ACC112 (cell line): ENCODE measurements at regions not wholly inside any gene's neighbourhood (a gene's known extent, or its start where the extent isn't known, plus 50 kb on each side); places are given as distances from the start of the nearest gene placed in this dataset.

Experiments used
- H2AFZ ChIP-seq: fragments of 200-600 bp; sonication (generic); one replicate; pipeline ENCODE4 v1.6.0; 2017; ENCODE audit warnings: antibody characterized with exemption, low read length; ENCODE audit not compliant: unreplicated experiment
- H3K27ac ChIP-seq: fragments of 200-600 bp; sonication (generic); 2 replicates; pipeline ENCODE4 v1.5.1; 2014; ENCODE audit warnings: low read depth, mild to moderate bottlenecking, antibody characterized with exemption, low read length, moderate library complexity
- H3K27me3 ChIP-seq: fragments of 200-600 bp; sonication (generic); 2 replicates; pipeline ENCODE4 v1.6.1; 2014; ENCODE audit warnings: mild to moderate bottlenecking, antibody characterized with exemption, low read length, moderate library complexity, mixed read lengths; ENCODE audit not compliant: insufficient read depth
- H3K36me3 ChIP-seq: fragments of 200-600 bp; sonication (generic); 2 replicates; pipeline ENCODE4 v1.6.1; 2016; ENCODE audit warnings: mild to moderate bottlenecking, antibody characterized with exemption, low read length, moderate library complexity, mixed read lengths; ENCODE audit not compliant: insufficient read depth
- H3K4me1 ChIP-seq: fragments of 200-600 bp; sonication (generic); one replicate; pipeline ENCODE4 v1.6.1; 2016; ENCODE audit warnings: low read length, mixed read lengths; ENCODE audit not compliant: insufficient read depth, unreplicated experiment, control insufficient read depth
- H3K4me3 ChIP-seq: fragments of 200-600 bp; sonication (generic); 2 replicates; pipeline ENCODE4 v1.5.1; 2014; ENCODE audit warnings: mild to moderate bottlenecking, low read depth, low read length
- H3K79me2 ChIP-seq: fragments of 200-600 bp; sonication (generic); one replicate; pipeline ENCODE4 v1.6.0; 2016; ENCODE audit warnings: low read length; ENCODE audit not compliant: control insufficient read depth, unreplicated experiment, insufficient read depth

DNA sequence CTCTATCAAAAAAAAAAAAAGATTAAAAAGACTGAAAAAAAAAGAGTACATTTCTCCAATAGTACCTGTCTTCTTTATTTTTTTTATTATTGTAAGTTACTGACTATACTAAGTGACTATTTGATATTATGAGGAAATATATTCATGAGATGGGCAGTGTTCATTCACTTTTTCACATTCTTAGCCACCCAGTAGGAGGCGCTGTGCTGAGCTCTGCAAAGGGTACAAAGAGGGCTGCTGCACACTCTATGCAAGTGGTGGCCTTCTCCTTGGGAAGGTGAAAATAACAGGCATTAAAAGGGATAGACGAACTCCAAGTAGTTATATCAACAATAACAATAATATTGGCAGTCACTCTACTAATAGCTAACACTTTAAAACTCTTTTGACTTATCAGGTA is 1034.9 kb upstream of the FANCL start:
- Histone ChIP-seq H2AFZ (no peak overlapping the region), H3K4me3 (no peak overlapping the region), H3K36me3 (no peaks in the 10 kb centered on the region), H3K4me1 (no peaks in the 10 kb centered on the region), H3K27ac (no peak overlapping the region), H3K79me2 (no peaks in the 10 kb centered on the region), H3K27me3 (no peaks in the 10 kb centered on the region)

GRCh38 chr2:59266453-59266852 is 1025.3 kb upstream of the FANCL start:
- Histone ChIP-seq H3K36me3 (no peaks in the 10 kb centered on the region), H3K27me3 (no peaks in the 10 kb centered on the region), H3K27ac (no peak overlapping the region), H3K4me3 (no peak overlapping the region), H3K4me1 (no peaks in the 10 kb centered on the region), H3K79me2 (no peaks in the 10 kb centered on the region), H2AFZ (no peak overlapping the region)

GRCh38 chr2:59259913-59260312 is 1018.8 kb upstream of the FANCL start:
- Histone ChIP-seq H3K4me3 (no peak overlapping the region), H3K79me2 (no peaks in the 10 kb centered on the region), H3K27me3 (no peaks in the 10 kb centered on the region), H3K36me3 (no peaks in the 10 kb centered on the region), H3K27ac (no peak overlapping the region), H2AFZ (no peak overlapping the region), H3K4me1 (no peaks in the 10 kb centered on the region)

- Histone ChIP-seq H3K79me2 (no peaks in the 10 kb centered on the region), H3K4me3 (no peak overlapping the region), H3K4me1 (no peaks in the 10 kb centered on the region), H3K36me3 (no peaks in the 10 kb centered on the region), H3K27me3 (no peaks in the 10 kb centered on the region), H2AFZ (no peak overlapping the region), H3K27ac (no peak overlapping the region)
Observed at GRCh38 chr2:59256290-59256689, 1015.2 kb upstream of the FANCL start.

- Histone ChIP-seq H3K36me3 (no peaks in the 10 kb centered on the region), H3K27ac (no peak overlapping the region), H3K4me1 (no peaks in the 10 kb centered on the region), H2AFZ (no peak overlapping the region), H3K79me2 (no peaks in the 10 kb centered on the region), H3K27me3 (no peaks in the 10 kb centered on the region), H3K4me3 (no peak overlapping the region)
Observed at GRCh38 chr2:59254279-59254678, 1013.2 kb upstream of the FANCL start.

GRCh38 chr2:59250307-59250677 is 1009.2 kb upstream of the FANCL start:
- Histone ChIP-seq H2AFZ (no peak overlapping the region), H3K27me3 (no peaks in the 10 kb centered on the region), H3K79me2 (no peaks in the 10 kb centered on the region), H3K4me1 (no peaks in the 10 kb centered on the region), H3K27ac (no peak overlapping the region), H3K36me3 (no peaks in the 10 kb centered on the region), H3K4me3 (no peak overlapping the region)

GRCh38 chr2:59249441-59250306 is 1008.5 kb upstream of the FANCL start:
- no peak overlapping the region for H3K27ac ChIP-seq
- H3K79me2 ChIP-seq: no peaks in the 10 kb centered on the region
- H3K4me3 ChIP-seq: no peak overlapping the region
- no peak overlapping the region for H2AFZ ChIP-seq
- no peaks in the 10 kb centered on the region for H3K27me3 ChIP-seq
- no peaks in the 10 kb centered on the region for H3K36me3 ChIP-seq
- H3K4me1 ChIP-seq: no peaks in the 10 kb centered on the region

GRCh38 chr2:59239146-59239545 is 998.0 kb upstream of the FANCL start:
- H3K36me3 ChIP-seq: no peaks in the 10 kb centered on the region
- no peak overlapping the region for H3K4me3 ChIP-seq
- H3K79me2 ChIP-seq: no peaks in the 10 kb centered on the region
- H3K27me3 ChIP-seq: no peaks in the 10 kb centered on the region
- H3K27ac ChIP-seq: no peak overlapping the region
- no peak overlapping the region for H2AFZ ChIP-seq
- no peaks in the 10 kb centered on the region for H3K4me1 ChIP-seq

- Histone ChIP-seq H3K36me3 (no peaks in the 10 kb centered on the region), H3K27me3 (no peaks in the 10 kb centered on the region), H3K4me3 (no peak overlapping the region), H3K27ac (no peak overlapping the region), H2AFZ (no peak overlapping the region), H3K79me2 (no peaks in the 10 kb centered on the region), H3K4me1 (no peaks in the 10 kb centered on the region)
Observed at GRCh38 chr2:59237311-59237710, 996.2 kb upstream of the FANCL start.

- Histone ChIP-seq H3K36me3 (no peaks in the 10 kb centered on the region), H3K4me3 (no peak overlapping the region), H3K4me1 (no peaks in the 10 kb centered on the region), H3K27me3 (no peaks in the 10 kb centered on the region), H3K27ac (no peak overlapping the region; the same call in 1 of the 2 replicates), H2AFZ (no peak overlapping the region), H3K79me2 (no peaks in the 10 kb centered on the region)
Observed at GRCh38 chr2:59236723-59237122, 995.6 kb upstream of the FANCL start.

DNA sequence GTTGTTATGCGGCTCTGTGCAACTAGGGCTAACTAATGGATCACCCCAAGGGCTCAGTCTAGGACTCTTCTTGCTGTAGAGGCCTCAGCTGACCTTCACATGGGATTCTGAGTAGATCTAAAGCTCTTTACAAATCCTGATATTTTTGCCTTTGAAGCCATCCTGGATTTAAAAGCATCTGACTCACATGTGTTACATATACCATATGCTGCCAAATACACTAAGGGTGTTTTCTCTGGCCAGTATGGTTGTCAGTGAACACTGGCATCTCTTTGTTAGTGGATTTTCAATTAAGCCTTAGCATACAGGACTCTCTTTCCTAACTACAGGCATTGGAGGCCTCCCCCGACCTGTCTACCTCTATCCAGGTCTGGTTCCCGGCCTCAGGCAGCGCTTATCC is 992.8 kb upstream of the FANCL start:
- Histone ChIP-seq H3K4me1 (no peaks in the 10 kb centered on the region), H3K4me3 (no peak overlapping the region), H2AFZ (no peak overlapping the region), H3K27me3 (no peaks in the 10 kb centered on the region), H3K36me3 (no peaks in the 10 kb centered on the region), H3K27ac (no peak overlapping the region), H3K79me2 (no peaks in the 10 kb centered on the region)
